Panc1 (cell line): ENCODE measurements at regions not wholly inside any gene's neighbourhood (a gene's known extent, or its start where the extent isn't known, plus 50 kb on each side); places are given as distances from the start of the nearest gene placed in this dataset.

ENCODE experiments used
- CTCF ChIP-seq: fragments of 450-650 bp; IDR thresholded peaks from 2 replicates; pipeline ENCODE4 v1.5.1; 2017; ENCODE audit warnings: mild to moderate bottlenecking
- REST ChIP-seq, 2 experiments: IDR thresholded peaks; 2 replicates each; pipeline ENCODE4 v1.6.1; 2011 to 2012; ENCODE audit warnings: low read depth in 2 of 2, control low read depth in 1 of 2, low read length in 1 of 2, mild to moderate bottlenecking in 1 of 2, moderate library complexity in 1 of 2; ENCODE audit not compliant: insufficient read depth in 1 of 2
- TCF7L2 ChIP-seq: IDR thresholded peaks from 2 replicates; pipeline ENCODE4 v1.6.1; 2011; ENCODE audit warnings: mild to moderate bottlenecking, low read depth, low read length, inconsistent platforms

GRCh38 chr10:111281516-111281915, 204.7 kb downstream of the ADRA2A start:
- TF ChIP-seq CTCF = peak; percentile 59
- TF ChIP-seq TCF7L2 = no peak
- no peak for TF ChIP-seq REST (IDR thresholded peaks at IDR 0.05; ENCODE audit: insufficient read depth in 1 of 2, low read depth in 2 of 2, low read length in 1 of 2)
